HL-60 (cell line): ENCODE measurements at regions not wholly inside any gene's neighbourhood (a gene's known extent, or its start where the extent isn't known, plus 50 kb on each side); places are given as distances from the start of the nearest gene placed in this dataset.

Experiments
- DNase-seq, 2 experiments: peaks; one replicate each; pipeline ENCODE4 v3.0.0-alpha.2; 2010 to 2020; ENCODE audit warnings: low read depth in 1 of 2, low spot score in 1 of 2
- H3K27ac ChIP-seq: fragments of 250-450 bp; sonication (Bioruptor Pico); replicated peaks from 2 replicates; pipeline ENCODE4 v1.5.1; 2020; ENCODE audit warnings: mild to moderate bottlenecking, moderate library complexity
- H3K27me3 ChIP-seq: fragments of 250-450 bp; sonication (Bioruptor Pico); 2 replicates; pipeline ENCODE4 v1.5.1; 2021; ENCODE audit warnings: mild to moderate bottlenecking, moderate library complexity; ENCODE audit not compliant: insufficient read depth, poor library complexity, severe bottlenecking
- H3K4me3 ChIP-seq: replicated peaks from 2 replicates; pipeline ENCODE4 v1.5.1; 2011; ENCODE audit warnings: mild to moderate bottlenecking, control low read depth, low read length; ENCODE audit not compliant: insufficient read depth
- GABPA ChIP-seq: IDR thresholded peaks from 2 replicates; pipeline ENCODE4 v1.6.1; 2012; ENCODE audit warnings: low read depth
- POLR2AphosphoS5 ChIP-seq: IDR thresholded peaks from 2 replicates; pipeline ENCODE4 v1.6.1; 2012; ENCODE audit warnings: low read depth
- SPI1 ChIP-seq: IDR thresholded peaks from 2 replicates; pipeline ENCODE4 v1.6.1; 2012; ENCODE audit warnings: low read depth, mild to moderate bottlenecking, borderline replicate concordance
- TF ChIP-seq, protein P1 (sequence below): IDR thresholded peaks from one replicate; pipeline ENCODE4 v1.5.1; 2011; ENCODE audit warnings: low read length, control low read depth, inconsistent platforms; ENCODE audit not compliant: insufficient read depth
- TF ChIP-seq, protein P2 (sequence below): IDR thresholded peaks from 2 replicates; pipeline ENCODE4 v1.6.1; 2012; ENCODE audit warnings: low read depth; ENCODE audit not compliant: insufficient replicate concordance

DNA sequence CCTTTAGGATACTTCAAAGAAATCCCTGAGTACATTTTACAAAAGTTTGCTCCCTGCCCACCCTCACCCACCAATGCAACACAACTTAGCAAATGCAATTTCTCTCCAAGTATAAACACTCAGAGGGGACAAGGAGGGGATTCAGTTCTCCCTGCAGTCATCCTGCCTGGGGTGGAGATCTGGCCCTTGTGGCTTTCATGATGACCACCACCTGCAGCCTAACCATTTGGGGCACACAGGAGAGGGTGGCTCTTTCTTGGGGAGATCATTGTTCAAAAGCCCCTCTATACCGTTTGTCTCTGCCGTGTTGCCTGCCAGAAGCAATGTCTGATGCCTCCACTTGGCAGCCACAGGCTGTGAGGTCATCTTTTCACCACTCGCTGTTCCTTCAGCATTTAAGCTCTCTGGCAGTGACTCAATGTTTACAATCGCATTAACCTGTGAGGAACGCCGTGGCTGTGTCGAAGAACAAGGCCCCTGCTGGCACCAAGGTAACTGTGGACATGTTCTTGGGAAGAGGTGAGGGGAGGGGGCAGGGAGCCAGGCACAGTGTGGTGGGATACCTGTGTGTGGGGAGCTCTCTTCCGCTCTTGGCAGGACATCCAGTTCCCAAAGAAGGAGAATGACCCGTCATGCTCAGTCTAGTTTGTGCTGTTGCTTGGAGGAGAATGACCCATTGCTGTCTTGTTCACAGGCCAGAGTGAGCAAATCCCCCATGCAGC, 103.9 kb upstream of the DUSP10 start:
- Histone ChIP-seq H3K4me3 (no peak overlapping the region), H3K27me3 (no peaks in the 10 kb centered on the region), H3K27ac (no peak overlapping the region)
- DNase-seq = no peak
- TF ChIP-seq, protein P1, sequence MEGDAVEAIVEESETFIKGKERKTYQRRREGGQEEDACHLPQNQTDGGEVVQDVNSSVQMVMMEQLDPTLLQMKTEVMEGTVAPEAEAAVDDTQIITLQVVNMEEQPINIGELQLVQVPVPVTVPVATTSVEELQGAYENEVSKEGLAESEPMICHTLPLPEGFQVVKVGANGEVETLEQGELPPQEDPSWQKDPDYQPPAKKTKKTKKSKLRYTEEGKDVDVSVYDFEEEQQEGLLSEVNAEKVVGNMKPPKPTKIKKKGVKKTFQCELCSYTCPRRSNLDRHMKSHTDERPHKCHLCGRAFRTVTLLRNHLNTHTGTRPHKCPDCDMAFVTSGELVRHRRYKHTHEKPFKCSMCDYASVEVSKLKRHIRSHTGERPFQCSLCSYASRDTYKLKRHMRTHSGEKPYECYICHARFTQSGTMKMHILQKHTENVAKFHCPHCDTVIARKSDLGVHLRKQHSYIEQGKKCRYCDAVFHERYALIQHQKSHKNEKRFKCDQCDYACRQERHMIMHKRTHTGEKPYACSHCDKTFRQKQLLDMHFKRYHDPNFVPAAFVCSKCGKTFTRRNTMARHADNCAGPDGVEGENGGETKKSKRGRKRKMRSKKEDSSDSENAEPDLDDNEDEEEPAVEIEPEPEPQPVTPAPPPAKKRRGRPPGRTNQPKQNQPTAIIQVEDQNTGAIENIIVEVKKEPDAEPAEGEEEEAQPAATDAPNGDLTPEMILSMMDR = no peak
- TF ChIP-seq, protein P2, sequence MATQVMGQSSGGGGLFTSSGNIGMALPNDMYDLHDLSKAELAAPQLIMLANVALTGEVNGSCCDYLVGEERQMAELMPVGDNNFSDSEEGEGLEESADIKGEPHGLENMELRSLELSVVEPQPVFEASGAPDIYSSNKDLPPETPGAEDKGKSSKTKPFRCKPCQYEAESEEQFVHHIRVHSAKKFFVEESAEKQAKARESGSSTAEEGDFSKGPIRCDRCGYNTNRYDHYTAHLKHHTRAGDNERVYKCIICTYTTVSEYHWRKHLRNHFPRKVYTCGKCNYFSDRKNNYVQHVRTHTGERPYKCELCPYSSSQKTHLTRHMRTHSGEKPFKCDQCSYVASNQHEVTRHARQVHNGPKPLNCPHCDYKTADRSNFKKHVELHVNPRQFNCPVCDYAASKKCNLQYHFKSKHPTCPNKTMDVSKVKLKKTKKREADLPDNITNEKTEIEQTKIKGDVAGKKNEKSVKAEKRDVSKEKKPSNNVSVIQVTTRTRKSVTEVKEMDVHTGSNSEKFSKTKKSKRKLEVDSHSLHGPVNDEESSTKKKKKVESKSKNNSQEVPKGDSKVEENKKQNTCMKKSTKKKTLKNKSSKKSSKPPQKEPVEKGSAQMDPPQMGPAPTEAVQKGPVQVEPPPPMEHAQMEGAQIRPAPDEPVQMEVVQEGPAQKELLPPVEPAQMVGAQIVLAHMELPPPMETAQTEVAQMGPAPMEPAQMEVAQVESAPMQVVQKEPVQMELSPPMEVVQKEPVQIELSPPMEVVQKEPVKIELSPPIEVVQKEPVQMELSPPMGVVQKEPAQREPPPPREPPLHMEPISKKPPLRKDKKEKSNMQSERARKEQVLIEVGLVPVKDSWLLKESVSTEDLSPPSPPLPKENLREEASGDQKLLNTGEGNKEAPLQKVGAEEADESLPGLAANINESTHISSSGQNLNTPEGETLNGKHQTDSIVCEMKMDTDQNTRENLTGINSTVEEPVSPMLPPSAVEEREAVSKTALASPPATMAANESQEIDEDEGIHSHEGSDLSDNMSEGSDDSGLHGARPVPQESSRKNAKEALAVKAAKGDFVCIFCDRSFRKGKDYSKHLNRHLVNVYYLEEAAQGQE = no peak
- no peak for TF ChIP-seq POLR2AphosphoS5

DNA sequence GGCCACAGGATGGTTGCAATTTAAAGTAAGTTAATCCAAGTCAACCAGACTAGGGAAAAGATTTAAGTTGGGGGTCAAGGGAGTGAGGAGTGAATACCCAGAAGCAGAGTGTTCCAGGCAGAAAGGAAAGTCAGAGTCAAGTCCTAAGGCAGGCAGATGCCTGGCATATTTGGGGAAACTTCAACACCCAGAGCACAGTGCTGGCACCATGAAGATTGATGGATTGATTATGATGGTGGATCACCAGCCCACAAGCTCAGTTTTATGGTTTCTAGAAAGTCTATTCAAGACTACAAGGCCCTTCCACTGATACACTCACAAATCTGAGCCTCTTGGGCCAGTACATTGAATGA, 100.1 kb upstream of the DUSP10 start:
- TF ChIP-seq POLR2AphosphoS5 = no peak
- TF ChIP-seq, protein P2 = no peak
- no peak for TF ChIP-seq SPI1
- TF ChIP-seq, protein P1 = no peak
- no peak for TF ChIP-seq GABPA
- no peak for DNase-seq
- no peaks in the 10 kb centered on the region for H3K27me3 ChIP-seq
- no peak overlapping the region for H3K27ac ChIP-seq
- no peak overlapping the region for H3K4me3 ChIP-seq

DNA sequence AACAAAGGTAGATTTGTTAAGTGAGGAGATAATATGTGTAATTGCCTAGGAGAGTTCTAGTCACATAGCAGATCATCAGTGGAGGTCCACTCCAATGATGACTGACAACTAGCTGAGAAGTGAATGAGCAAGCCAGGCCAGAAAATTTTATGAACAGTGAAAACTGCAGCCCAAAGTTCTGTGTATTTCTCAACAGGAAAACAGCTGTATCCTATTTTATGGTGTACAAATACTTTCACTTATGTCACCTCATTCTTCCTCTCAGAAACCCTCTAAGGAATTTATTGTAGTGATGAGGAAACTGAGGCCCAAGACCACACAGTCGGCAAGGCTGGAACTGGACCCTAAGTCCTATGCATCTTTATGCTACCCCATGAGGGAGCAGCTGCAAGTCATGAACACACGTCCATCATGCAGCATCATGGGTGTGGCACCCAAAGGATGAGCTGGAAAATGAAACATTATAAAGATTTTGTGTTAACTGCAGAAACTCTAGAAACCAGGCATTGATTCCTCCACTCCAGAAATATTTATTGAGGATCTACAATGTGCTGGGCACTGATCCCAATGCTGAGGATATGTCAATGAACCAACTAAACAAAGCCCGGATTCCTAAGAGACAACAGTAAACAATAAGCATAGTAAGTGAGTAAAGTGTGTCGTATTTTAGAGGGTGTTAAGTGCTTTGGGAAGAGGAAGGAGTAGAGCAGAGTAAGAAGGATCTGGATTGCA, 99.5 kb upstream of the DUSP10 start:
- no peak for TF ChIP-seq GABPA
- TF ChIP-seq POLR2AphosphoS5 = peak; percentile 43; the same call in 1 of the 2 replicates
- DNase-seq = peak in 1 of 2 experiments; percentile 41
- H3K27me3 ChIP-seq = no peaks in the 10 kb centered on the region
- H3K4me3 ChIP-seq = no peak overlapping the region
- H3K27ac ChIP-seq = 0 out of 2 replicates have a peak overlapping the region, but pooled peaks have one; percentile 17

DNA sequence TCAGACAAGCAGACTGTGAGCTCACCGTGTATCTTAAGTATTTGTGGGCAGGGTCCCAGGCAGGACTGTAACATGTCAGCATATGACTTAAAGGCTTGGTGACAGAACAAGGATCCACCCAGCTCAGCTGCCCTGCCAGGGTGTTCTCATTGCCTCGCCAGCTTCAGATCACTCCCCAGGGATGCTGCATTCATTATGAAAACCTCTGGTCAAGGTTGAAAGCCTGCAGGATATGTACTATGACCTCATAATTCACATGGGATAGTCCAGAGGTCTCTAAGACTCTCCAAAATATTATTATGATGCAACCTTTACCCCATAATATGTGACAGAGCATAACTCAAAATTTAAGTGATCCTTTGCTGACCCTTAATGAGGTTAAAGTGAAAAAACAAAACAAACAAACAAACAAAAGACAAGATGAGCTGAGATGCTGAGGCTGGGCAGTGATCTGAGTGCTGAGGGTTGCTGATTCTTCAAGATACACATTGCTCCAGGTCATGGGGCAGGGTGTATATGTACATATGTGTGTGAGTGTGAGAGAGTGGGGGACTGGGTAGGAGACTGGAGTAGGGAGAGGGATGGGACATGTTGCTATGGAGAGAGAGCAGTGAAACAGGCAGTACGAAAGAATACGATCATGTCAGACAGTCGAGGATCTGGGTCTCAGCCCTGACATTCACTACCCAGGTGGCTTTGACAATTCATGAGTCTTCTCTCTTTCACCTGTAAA, 98.8 kb upstream of the DUSP10 start:
- Histone ChIP-seq H3K27ac (0 out of 2 replicates have a peak overlapping the region, but pooled peaks have one; percentile 17), H3K4me3 (no peak overlapping the region), H3K27me3 (no peaks in the 10 kb centered on the region)
- no peak for DNase-seq
- no peak for TF ChIP-seq SPI1
- TF ChIP-seq POLR2AphosphoS5 = no peak
- TF ChIP-seq, protein P2 = no peak
- TF ChIP-seq, protein P1 = no peak
- TF ChIP-seq GABPA = no peak
